NCI-H2171 treated with DMSO at 0.1 percent for 48 hours (cell line): ENCODE measurements at regions not wholly inside any gene's neighbourhood (a gene's known extent, or its start where the extent isn't known, plus 50 kb on each side); places are given as distances from the start of the nearest gene placed in this dataset.

Experiments
- DNase-seq: peaks from one replicate; lab custom pipeline; 2025; lab: John Stamatoyannopoulos, UW

DNA sequence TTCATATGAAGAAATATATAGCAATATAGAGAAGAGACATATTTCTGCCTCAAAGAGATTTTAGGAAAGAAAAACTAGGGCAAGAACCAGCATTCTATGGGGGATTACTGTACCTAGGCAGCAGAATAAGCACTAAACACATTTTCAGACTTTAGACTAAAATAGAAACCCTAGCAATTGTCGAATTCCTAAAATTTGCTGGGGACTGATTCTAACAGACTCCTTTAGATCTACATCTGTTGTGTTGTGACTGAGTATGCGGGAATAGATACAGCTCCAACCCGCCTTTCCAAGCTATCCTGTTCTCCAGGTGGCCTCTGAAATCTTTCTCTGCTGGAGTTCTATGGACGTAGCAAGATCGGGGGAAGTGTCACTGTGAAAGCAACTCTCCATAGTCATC, 482.2 kb downstream of the NTRK2 start:
- no peak for DNase-seq

DNA sequence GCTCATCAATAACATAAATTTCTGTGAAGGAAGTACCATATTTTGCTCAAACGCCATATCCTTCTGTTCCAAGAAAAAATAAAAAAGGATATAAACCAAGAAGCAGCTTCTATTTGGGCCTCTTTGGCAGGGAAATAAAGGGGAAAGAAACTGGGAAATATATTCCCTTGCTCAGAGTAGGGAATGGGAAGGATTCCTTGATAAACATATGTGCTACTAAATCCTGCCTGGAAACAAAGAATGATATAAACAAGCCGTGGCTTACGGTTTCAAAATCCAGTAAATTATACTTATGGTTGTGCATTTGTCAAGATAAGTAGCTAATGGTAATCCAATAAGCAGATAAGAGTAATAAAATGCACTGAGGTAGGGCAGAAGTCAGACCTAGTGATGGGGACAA, 481.6 kb downstream of the NTRK2 start:
- DNase-seq, result no peak

DNA sequence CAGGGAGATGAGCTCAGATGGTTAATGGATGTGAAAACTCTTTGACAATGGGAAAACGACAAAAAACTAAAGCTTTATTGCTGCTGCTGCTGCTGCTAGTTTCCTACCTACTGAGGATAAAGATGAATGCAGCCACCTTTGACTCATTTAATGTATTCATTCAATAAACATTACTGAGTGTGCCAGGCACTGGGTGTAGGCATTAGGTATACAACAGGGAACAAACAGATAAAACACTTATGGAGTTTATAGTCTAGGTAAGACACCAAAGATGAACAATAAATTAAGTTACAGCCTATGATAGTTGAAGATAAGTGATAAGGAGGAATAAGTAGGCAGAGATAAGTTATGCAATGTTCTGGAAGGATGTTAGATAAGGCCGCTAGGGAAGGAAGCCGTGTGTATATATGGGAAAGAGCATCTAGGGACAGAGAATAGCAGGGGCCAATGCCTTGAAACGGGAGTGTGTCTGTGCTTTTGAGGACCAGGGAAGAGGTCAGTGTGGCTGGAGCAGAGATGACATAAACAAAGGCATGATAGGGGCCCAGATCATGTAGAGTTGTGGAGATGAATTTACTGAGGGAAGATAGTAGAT, 477.6 kb downstream of the NTRK2 start:
- DNase-seq, result no peak

DNA sequence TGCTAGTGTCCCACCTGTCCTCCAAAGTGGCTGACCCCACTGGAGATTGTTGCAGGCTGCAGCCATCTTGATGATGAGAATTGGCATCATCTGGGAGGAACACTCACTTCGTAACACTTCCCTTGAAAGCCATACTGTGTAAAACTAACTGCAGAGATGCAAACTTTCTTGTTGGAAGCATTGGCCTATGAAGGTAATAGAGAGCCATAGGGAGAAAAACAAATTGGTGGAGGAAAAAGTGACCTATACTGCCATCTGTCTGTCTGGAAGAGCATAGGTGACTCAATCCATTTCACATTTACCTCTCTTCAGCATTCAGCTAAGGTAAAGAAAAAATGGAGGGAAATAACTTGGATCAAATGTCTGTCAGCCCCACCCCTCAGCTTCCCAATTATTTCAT, 473.4 kb downstream of the NTRK2 start:
- no peak for DNase-seq

DNA sequence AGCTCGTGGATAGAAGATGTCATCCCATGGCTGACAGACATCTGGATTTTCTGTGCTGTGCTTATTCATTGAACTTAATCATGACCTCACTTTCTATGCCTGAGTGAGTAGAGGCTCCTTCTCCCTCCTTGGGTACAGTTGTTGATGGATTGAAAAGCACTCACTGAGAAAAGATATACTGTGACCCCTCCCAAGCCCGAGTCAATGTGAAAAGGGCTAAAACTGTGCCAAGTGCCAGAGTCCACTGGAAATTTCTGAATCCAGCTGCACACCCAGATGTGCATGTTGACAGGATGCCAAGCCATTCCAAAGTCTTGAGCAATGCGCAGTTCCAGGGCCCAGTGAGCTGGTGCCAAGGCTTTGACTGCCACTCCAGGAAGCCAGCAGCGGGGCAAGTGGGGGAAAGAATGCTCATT, 473.0 kb downstream of the NTRK2 start:
- DNase-seq, result no peak

DNA sequence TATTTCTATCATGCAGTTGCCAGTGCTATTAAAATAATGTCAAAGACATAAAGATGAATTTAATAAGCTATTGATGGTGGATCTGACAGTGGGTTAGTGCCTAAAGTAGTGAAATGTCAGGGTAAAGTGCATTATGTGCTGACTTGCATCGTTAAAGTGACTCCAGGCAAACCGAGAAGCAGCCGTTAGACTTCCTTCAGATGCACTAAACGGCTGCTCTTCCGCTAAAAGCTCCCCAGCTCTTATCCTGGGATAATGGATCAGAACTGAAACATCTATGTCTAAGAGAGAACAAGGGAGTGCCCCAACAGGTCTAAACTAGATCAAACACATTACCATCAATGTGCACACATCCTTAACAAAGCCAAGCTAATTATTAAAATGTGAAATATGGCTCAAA, 468.2 kb downstream of the NTRK2 start:
- DNase-seq, result no peak

DNA sequence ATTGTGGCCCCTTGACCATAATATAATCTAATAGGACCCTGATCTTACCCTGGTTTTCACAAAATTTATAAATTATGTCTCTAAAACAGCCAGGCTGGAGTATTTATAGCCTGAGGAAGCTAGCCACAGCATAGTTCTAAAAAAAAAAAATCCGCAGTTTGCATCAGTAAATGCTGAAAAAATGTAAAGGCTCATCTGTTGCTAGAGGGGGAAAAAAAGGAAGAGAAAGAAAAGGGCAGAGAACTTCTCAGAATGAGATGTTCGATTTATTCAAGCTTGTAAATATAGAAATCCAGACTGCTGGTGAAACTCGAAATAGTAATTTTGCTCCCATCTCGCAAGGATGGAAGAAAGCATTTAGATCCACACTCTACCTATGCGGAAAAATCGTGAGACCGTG, 467.5 kb downstream of the NTRK2 start:
- no peak for DNase-seq

DNA sequence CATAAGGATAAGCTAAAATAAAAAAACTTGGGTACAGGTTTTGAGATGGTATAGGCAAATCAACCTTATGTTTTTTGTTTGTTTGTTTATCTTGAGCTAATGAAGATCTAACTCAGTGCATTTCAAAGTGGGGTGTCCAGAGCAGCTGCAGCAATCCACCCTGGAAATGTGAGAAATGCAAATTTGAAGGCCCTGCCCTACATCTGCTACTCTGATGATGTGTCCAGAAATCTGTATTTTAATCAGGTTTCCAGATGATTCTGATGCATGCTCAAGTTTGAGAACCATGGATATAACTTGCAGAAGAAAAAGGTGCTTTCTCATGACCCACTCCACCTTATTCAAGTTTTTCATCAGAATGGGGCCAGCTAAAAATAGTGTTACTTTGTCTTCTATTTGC, 467.0 kb downstream of the NTRK2 start:
- DNase-seq, result no peak

DNA sequence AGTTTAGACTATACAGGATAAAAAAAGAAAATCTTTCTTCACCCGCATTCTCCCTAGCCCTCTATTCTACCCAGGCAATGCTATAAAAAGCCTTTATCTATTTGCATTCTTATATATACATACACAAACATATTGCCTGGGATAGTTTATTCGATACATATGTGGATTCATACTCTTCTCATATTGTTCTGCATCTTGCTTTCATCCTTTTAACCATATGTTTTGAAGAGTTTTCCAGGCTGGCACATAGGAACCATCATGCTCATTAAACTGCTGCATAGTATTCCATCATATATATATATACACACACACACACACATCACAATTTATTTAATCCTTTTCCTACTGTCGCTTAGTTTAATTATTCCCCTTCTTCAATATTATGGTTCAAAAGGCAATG, 461.2 kb downstream of the NTRK2 start:
- no peak for DNase-seq

DNA sequence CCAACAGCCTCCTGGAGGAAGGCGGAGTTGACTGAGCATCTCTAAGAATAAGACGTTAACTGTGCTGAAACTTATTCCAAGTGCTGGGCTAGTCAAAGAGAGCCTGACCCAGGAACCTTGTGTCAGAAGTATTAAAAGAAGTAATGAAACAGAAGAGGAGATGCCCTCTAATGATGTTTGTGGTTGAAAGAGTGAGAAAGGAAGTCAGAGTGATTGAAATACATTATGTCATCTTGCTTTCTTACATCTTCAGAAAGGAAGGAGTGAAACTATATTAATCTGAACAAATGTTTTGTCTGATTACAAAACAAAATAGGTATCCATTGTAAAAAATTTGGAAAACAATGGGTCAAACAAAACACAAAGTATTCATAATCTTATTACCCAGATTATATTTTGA, 460.7 kb downstream of the NTRK2 start:
- DNase-seq, result no peak

DNA sequence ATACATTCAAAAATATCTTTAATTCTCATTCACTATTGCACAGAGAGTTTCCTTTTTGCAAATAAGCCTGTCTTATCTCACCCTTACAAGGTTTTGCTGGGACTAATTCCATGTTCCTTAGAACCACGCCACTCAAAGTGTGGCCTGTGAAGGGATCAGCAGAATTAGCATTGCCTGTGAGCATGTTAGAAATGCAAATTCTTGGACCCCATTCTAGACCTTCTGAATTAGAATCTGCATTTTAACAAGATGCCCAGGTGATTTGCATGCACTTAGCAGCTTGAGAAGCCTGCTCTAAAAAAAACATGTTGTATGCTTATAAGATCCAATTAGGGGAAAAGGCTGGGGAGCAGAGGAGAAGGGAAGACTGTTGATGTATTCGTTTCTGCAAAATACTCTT, 460.0 kb downstream of the NTRK2 start:
- DNase-seq, result no peak

DNA sequence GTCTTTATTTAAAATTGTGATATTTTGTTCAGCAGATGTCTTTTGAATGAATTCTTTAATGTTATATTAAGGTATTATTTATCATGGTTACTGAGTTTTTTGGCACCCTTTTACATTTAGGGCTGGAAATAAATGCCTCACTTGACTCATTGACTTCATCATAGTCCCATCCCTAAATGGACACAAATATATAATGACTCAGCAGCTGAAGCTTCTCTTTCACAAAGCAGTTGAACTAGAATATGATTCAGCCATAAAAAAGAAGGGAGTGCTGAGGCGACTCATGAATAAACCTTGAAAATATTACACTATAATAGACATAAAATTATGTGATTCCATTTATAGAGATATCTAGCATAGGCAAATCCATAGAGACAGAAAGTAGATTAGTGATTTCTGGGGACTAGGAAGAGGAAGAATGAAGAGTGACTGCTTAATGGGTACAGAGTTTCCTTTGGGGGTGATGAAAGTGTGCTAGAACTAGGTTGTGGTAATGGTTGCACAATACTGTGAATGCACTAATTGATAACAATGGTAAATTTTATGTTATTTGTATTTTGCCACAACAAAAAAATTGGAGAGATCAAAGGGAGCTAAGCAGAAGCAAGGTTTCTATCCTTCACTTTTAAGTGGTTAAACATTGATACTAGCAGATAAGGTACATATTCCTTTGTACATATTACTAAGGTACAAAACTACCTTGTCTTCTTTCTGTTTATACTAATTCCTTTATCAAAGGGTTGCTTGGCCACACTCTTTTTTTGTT, 449.6 kb downstream of the NTRK2 start:
- DNase-seq, result no peak

DNA sequence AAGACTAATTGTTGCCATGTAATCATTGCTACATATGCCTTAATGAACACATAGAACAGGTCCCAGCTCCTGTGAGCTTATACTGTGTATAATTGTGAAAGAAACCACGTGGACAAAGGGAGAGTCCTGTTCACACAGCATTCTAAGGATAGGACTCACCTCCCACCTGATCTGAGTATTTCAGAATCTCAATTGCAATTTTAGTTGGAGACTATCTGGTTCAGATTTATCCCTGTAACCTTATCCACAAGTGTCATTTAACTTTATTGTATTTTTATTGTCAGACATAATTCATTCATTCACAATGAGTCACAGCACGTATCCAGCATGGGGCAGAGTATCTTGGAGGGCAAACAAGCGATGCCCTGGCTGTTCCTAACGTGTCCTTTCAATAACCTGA, 448.3 kb downstream of the NTRK2 start:
- no peak for DNase-seq

DNA sequence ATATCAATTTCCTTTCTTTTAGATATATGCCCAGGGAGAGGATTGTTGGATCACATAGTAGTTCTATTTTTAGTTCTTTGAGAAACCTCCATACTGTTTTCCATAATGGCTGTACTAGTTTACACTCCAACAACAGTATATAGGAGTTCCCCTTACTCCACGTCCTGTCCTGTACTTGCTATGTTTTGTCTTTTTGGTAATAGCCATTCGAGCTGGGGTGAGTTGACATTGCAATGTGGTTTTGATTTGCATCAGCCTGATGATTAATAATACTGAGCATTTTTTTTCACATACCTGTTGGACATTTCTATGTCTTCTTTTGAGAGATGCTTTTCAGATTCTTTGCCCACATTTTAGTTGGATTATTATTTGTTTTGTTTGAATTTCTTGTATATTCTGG, 445.9 kb downstream of the NTRK2 start:
- DNase-seq, result no peak

DNA sequence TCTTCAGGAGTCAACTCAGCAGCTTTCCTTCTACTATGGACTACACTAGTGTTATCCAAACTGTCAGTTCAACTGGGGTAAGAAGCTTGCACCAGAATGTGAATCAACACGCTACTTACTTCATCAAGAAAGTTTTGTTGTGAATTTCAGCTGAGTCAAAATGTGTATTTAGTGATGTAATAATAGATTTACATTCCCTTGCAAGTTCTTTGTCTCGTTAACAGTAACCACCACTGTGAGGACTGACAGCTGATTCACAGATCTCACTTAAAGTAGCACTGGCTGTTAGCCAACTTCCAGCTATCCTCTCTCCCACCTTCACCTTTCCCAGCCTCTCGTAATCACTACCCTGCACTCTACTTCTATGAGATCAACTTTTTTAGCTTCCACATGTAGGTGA, 445.3 kb downstream of the NTRK2 start:
- no peak for DNase-seq

DNA sequence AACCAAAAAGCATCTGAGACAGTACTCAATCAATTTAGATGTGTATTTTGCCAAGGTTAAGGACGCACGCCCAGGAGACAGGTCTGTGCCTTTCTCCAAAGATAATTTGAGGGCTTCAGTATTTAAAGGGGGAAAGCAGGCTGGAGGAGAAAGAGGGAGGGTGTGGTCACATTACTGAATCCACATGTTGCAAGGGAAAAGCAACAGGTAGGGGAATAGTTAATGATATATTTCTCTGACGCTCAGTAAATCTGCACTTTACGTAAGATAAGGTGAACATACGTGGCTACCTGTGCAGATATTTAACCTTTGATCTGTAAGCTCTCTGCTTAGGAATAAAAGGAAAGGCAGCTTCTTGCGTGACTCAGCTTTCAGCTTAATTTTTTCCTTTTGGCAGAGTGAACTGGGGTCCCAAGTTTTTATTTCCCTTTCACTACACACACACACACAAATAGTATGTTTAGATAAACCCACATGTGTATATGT, 443.4 kb downstream of the NTRK2 start:
- no peak for DNase-seq

DNA sequence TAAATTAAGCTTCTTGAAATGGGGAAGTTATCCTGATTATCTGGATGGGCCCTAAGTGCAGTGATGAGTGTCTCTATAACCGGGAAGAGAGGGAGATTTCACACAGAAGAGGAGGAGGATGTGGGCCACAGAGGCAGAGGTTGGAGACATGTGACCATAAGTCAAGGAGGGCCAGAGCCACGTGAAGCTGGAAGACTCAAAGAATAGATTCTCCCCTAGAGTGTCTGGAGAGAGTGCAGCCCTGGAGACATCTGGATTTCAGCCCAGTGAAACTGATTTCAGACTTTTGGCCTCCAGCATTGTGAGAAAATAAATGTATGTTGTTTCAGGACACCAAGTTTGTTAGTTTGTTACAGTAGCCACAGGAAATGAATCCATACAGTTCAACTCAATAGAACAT, 442.9 kb downstream of the NTRK2 start:
- DNase-seq, result no peak

DNA sequence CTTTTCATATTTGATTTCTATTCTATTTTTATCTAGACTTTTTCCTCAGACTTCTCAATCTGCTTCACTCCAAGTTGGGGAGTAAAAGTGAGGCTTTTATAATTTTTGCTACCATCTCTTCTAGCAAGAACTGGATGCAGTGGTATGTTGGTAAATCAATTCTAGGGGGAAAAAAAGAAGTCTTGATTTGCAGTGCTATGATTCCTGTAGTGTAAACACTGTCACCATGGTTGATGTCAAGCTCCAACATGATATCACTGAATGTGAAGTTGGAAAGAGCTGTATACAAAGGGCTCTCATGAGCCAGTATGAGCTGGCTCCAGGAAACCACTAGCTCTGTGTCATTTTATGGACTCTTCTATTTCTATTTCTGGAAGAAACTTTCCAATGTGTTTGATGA, 439.2 kb downstream of the NTRK2 start:
- no peak for DNase-seq

DNA sequence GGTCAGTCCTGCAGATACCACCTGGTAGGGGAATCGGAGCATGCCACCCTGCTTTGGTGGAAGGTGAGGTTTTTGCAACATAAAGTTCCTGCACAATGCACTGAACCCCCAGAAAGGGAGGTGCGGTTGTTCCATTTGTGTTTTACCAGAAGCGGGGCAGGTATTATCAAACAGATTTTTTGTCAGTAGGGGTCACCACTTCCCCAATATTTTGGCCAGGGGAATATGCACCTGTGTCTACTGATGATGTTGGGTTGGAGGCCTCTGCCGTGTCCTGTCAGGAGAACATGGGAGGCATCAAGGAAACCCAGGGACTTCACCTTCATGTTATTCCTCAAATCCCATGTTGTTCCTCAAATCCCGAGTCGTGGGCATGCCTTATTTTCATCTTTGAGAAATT, 438.7 kb downstream of the NTRK2 start:
- no peak for DNase-seq

DNA sequence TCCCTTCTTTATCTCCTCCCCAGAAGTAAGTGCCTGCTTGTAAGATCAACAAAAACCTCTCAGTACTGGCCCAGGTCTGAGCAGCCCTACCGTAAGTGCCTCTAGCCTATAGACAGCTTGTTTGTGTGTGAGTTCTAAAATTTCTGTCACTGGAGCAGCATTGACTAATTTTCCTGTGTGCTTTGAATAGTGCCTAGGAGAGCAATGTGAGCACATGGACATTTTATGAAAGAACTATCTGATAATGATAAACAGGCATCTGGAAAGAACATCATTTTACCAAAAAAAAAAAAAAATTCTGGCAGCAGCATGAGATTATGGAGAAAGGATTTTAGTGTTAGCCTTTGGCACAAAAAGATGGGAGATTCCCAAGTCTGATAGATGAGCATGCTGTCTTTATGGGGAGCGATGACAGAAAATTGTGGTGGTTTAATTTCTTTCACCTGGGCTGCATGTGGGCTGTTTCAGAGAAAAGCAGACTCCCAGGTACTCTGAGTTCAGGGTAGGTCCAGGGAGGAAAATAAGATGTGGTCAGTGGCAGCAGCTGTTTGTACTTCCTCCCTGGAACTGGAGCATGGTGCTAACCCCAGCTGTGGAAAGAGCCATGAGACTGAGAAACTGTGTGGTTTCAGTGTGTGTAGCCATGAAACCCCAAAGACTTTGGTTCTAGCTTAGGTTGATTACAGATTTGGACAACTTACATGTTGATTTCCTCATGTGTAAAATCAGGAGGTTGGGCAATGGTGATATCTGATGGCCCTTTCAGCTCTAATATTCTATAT, 419.9 kb downstream of the NTRK2 start:
- no peak for DNase-seq

DNA sequence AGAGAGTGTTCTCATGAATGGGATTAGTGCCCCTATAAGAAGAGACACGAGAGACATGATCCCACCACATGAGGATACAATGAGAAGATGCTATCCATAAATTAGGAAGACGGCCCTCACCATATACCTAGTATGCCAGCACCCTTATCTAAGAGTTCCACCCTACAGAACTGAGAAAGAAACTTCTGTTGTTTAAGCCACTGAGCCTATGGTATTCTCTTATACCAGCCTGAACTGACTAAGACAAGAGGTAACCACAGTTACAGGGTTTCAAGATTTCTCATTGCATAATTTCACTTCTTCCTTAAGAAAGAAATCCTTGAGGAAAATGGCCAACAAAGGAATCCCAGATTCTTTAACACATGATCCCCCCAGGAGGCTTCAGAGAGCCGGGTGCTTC, 412.4 kb downstream of the NTRK2 start:
- no peak for DNase-seq

DNA sequence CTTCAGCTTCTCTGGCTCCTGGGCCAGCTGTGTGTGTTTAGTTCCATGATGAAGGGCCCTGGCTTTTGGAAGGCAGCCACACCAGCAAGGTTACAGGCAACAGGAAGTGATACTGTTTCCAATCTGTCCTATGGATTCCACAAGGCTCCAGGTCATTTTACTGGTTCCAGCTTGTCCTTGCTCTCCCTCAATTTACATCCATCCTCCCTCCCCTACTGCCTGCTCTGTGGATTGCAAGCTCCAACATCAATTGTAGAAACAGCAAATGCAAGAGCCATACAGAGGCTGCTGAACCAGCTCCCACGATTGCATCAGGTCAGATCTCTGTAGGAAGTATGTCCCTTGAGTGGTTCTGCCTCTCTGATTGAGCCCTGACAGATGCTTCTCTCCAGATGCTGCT, 409.8 kb downstream of the NTRK2 start:
- no peak for DNase-seq

DNA sequence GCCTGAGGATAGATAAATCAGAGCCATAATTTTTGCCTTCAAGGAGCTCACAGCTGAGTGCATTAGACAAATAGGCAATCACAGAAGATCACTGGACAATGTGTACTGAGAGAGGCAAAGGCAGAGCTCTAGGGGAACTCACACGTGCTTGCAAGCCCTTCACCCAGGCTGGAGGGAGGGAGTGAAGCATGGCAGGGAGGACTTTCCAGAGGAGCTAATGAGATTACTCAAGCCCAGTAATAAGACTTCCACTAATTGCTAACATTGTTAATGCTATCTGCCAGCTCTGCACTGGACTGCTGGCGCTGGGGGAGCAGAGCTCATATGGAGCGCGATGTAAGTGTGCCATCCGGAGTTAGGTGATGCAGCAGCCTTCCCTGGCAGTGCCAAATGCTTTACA, 408.4 kb downstream of the NTRK2 start:
- no peak for DNase-seq
